DND-41 (cell line): ENCODE measurements at regions not wholly inside any gene's neighbourhood (a gene's known extent, or its start where the extent isn't known, plus 50 kb on each side); places are given as distances from the start of the nearest gene placed in this dataset.
"Not testable (repeated sequence)": the region's sequence is repeated elsewhere in the genome, so short reads cannot be mapped to it uniquely, and the experiment has no call there.

Experiments used
- ATAC-seq: fragments of 200-7000 bp; cut with Tn5 transposase; 3 replicates; pipeline ENCODE4 v1.9.1; 2021; ENCODE audit warnings: low read depth; ENCODE audit not compliant: insufficient read depth
- DNase-seq: peaks from one replicate; pipeline ENCODE4 v3.0.0-alpha.2; 2020
- H2AFZ ChIP-seq: 2 replicates; pipeline ENCODE4 v1.6.0; 2012; ENCODE audit warnings: low read depth, low read length
- H3K27ac ChIP-seq: 2 replicates; pipeline ENCODE4 v1.5.1; 2012; ENCODE audit warnings: low read length, inconsistent platforms
- H3K27me3 ChIP-seq: fragments of 200-600 bp; sonication (generic); 2 replicates; pipeline ENCODE4 v1.6.0; 2012; ENCODE audit warnings: low read length, mild to moderate bottlenecking, inconsistent platforms; ENCODE audit not compliant: insufficient read depth, poor library complexity
- H3K36me3 ChIP-seq: 2 replicates; pipeline ENCODE4 v1.5.1; 2012; ENCODE audit warnings: low read length, inconsistent platforms; ENCODE audit not compliant: insufficient read depth
- H3K4me1 ChIP-seq: 2 replicates; pipeline ENCODE4 v1.5.1; 2012; ENCODE audit warnings: mild to moderate bottlenecking, low read length; ENCODE audit not compliant: insufficient read depth
- H3K4me2 ChIP-seq: 2 replicates; pipeline ENCODE4 v1.6.0; 2012; ENCODE audit warnings: mild to moderate bottlenecking, moderate library complexity, low read length, inconsistent platforms; ENCODE audit not compliant: insufficient read depth
- H3K4me3 ChIP-seq, 2 experiments: fragments of 200-600 bp in 1 of 2; shearing (Covaris generic) in 1 of 2; 2 replicates each; pipeline ENCODE4 v1.5.1; 2012 to 2016; ENCODE audit warnings: inconsistent platforms in 2 of 2, low read length in 2 of 2, mild to moderate bottlenecking in 2 of 2, low read depth in 1 of 2, moderate library complexity in 1 of 2
- H3K79me2 ChIP-seq: 2 replicates; pipeline ENCODE4 v1.6.0; 2012; ENCODE audit warnings: low read length, inconsistent platforms; ENCODE audit not compliant: insufficient read depth
- H3K9ac ChIP-seq: 2 replicates; pipeline ENCODE4 v1.6.0; 2012; ENCODE audit warnings: low read depth, mild to moderate bottlenecking, inconsistent platforms, low read length, moderate library complexity
- H3K9me3 ChIP-seq: 2 replicates; pipeline ENCODE4 v1.5.1; 2012; ENCODE audit warnings: low read length, moderate library complexity, mild to moderate bottlenecking, inconsistent platforms; ENCODE audit not compliant: insufficient read depth, severe bottlenecking
- H4K20me1 ChIP-seq: 2 replicates; pipeline ENCODE4 v1.6.0; 2012; ENCODE audit warnings: low read length; ENCODE audit not compliant: insufficient read depth
- CTCF ChIP-seq: IDR thresholded peaks from 2 replicates; pipeline ENCODE4 v1.5.1; 2012; ENCODE audit warnings: borderline replicate concordance, low read length, moderate library complexity, mild to moderate bottlenecking; ENCODE audit not compliant: poor library complexity, severe bottlenecking; ENCODE audit errors: extremely low read depth
- EZH2 ChIP-seq: IDR thresholded peaks from 3 replicates; pipeline ENCODE4 v1.6.1; 2012; ENCODE audit warnings: borderline replicate concordance, low read depth, mild to moderate bottlenecking, moderate library complexity, low read length, inconsistent platforms; ENCODE audit not compliant: severe bottlenecking

- ATAC-seq (no peak), DNase-seq (no peak)
- Histone ChIP-seq H3K27me3 (peaks cover 4% of the 10 kb centered on the region), H2AFZ (no peak overlapping the region), H3K79me2 (no peaks in the 10 kb centered on the region), H3K36me3 (no peaks in the 10 kb centered on the region), H3K9me3 (no peaks in the 10 kb centered on the region), H3K4me1 (no peaks in the 10 kb centered on the region), H3K27ac (no peak overlapping the region), H3K4me2 (no peak overlapping the region), H4K20me1 (no peaks in the 10 kb centered on the region), H3K4me3 (no peak overlapping the region), H3K9ac (no peak overlapping the region)
- no peak for TF ChIP-seq CTCF
- no peak for TF ChIP-seq EZH2
Observed at GRCh38 chr1:203993256-203993655, 79.7 kb upstream of the SOX13 start.

GRCh38 chr1:203995228-203995627 is 77.7 kb upstream of the SOX13 start:
- ATAC-seq: no peak
- Histone ChIP-seq H4K20me1 (no peaks in the 10 kb centered on the region), H2AFZ (no peak overlapping the region), H3K4me3 (no peak overlapping the region), H3K4me2 (no peak overlapping the region), H3K9ac (no peak overlapping the region), H3K4me1 (no peaks in the 10 kb centered on the region), H3K36me3 (no peaks in the 10 kb centered on the region), H3K27me3 (peaks cover 2% of the 10 kb centered on the region), H3K79me2 (no peaks in the 10 kb centered on the region), H3K9me3 (no peaks in the 10 kb centered on the region), H3K27ac (no peak overlapping the region)
- TF ChIP-seq EZH2 (no peak), CTCF (no peak)
- no peak for DNase-seq

- H3K4me1 ChIP-seq: no peaks in the 10 kb centered on the region
- no peaks in the 10 kb centered on the region for H3K9me3 ChIP-seq
- H3K36me3 ChIP-seq: no peaks in the 10 kb centered on the region
- DNase-seq (no peak), ATAC-seq (no peak)
- H3K9ac ChIP-seq: no peak overlapping the region
- H3K27ac ChIP-seq: no peak overlapping the region
- H3K4me3 ChIP-seq: no peak overlapping the region
- H3K27me3 ChIP-seq: no peaks in the 10 kb centered on the region
- TF ChIP-seq CTCF: no peak
- TF ChIP-seq EZH2: no peak
- no peaks in the 10 kb centered on the region for H4K20me1 ChIP-seq
- no peak overlapping the region for H3K4me2 ChIP-seq
- H2AFZ ChIP-seq: no peak overlapping the region
- no peaks in the 10 kb centered on the region for H3K79me2 ChIP-seq
Observed at GRCh38 chr1:203996126-203996525, 76.8 kb upstream of the SOX13 start.

- not testable (repeated sequence) for H3K9me3 ChIP-seq, H3K36me3 ChIP-seq, ATAC-seq, H3K4me2 ChIP-seq, H3K9ac ChIP-seq, H3K27ac ChIP-seq, DNase-seq, H2AFZ ChIP-seq, H3K4me3 ChIP-seq, H3K4me1 ChIP-seq, H4K20me1 ChIP-seq, H3K79me2 ChIP-seq, H3K27me3 ChIP-seq
Observed at GRCh38 chr1:203998571-203998970, 74.3 kb upstream of the SOX13 start.
